DMS79 (cell line): ENCODE measurements at regions not wholly inside any gene's neighbourhood (a gene's known extent, or its start where the extent isn't known, plus 50 kb on each side); places are given as distances from the start of the nearest gene placed in this dataset.

Experiments used
- DNase-seq: peaks from one replicate; lab custom pipeline; 2025; lab: John Stamatoyannopoulos, UW

- DNase-seq, result no peak
Measured at GRCh38 chr2:236689981-236690380, 120.4 kb downstream of the ACKR3 start.

- DNase-seq, result no peak
Measured at GRCh38 chr2:236690726-236691125, 121.1 kb downstream of the ACKR3 start.

GRCh38 chr2:236691799-236692167, 122.2 kb downstream of the ACKR3 start:
- no peak for DNase-seq

GRCh38 chr2:236692937-236693336, 123.3 kb downstream of the ACKR3 start:
- no peak for DNase-seq

- no peak for DNase-seq
Measured at GRCh38 chr2:236693531-236693930, 123.9 kb downstream of the ACKR3 start.

- DNase-seq, result no peak
Measured at GRCh38 chr2:236694146-236694888, 124.7 kb downstream of the ACKR3 start.

GRCh38 chr2:236696834-236697233, 127.2 kb downstream of the ACKR3 start:
- DNase-seq, result no peak

- no peak for DNase-seq
Measured at GRCh38 chr2:236698016-236698627, 128.5 kb downstream of the ACKR3 start.

GRCh38 chr2:236700703-236701102, 131.1 kb downstream of the ACKR3 start:
- no peak for DNase-seq

- peak; percentile 65 for DNase-seq
Measured at GRCh38 chr2:236702657-236703372, 133.2 kb downstream of the ACKR3 start.

- DNase-seq, result no peak
Measured at GRCh38 chr2:236703373-236703709, 133.7 kb downstream of the ACKR3 start.

GRCh38 chr2:236703906-236704305, 134.3 kb downstream of the ACKR3 start:
- DNase-seq, result no peak

GRCh38 chr2:236704887-236705286, 135.3 kb downstream of the ACKR3 start:
- no peak for DNase-seq

- no peak for DNase-seq
Measured at GRCh38 chr2:236705295-236706105, 135.9 kb downstream of the ACKR3 start.

- no peak for DNase-seq
Measured at GRCh38 chr2:236706288-236706687, 136.7 kb downstream of the ACKR3 start.

GRCh38 chr2:236706803-236707202, 137.2 kb downstream of the ACKR3 start:
- no peak for DNase-seq

- no peak for DNase-seq
Measured at GRCh38 chr2:236711440-236711839, 141.8 kb downstream of the ACKR3 start.

- DNase-seq, result peak; percentile 34
Measured at GRCh38 chr2:236712304-236712703, 142.7 kb downstream of the ACKR3 start.

- DNase-seq, result no peak
Measured at GRCh38 chr2:236712961-236713673, 143.5 kb downstream of the ACKR3 start.

- DNase-seq, result no peak
Measured at GRCh38 chr2:236714080-236714479, 144.5 kb downstream of the ACKR3 start.

GRCh38 chr2:236715077-236715476, 145.5 kb downstream of the ACKR3 start:
- DNase-seq, result peak; percentile 68

- DNase-seq, result peak; percentile 68
Measured at GRCh38 chr2:236715491-236715961, 145.9 kb downstream of the ACKR3 start.
